Keratinocyte (primary cell): ENCODE measurements at regions not wholly inside any gene's neighbourhood (a gene's known extent, or its start where the extent isn't known, plus 50 kb on each side); places are given as distances from the start of the nearest gene placed in this dataset.

Experiments used
- DNase-seq: peaks from one replicate; pipeline ENCODE4 v3.0.0-alpha.2; 2011; ENCODE audit warnings: low read depth, missing footprints, low spot score
- FAIRE-seq: peaks from 2 replicates; lab custom pipeline; 2011; peaks lifted over from hg19 to GRCh38; lab: Jason Lieb, UNC
- H2AFZ ChIP-seq: 2 replicates; pipeline ENCODE4 v1.6.0; 2012; ENCODE audit warnings: low read length, control low read depth, inconsistent platforms; ENCODE audit not compliant: control insufficient read depth
- H3K27ac ChIP-seq: 2 replicates; pipeline ENCODE4 v1.5.1; 2011; ENCODE audit warnings: low read length; ENCODE audit not compliant: control insufficient read depth, insufficient read depth
- H3K27me3 ChIP-seq: 3 replicates; pipeline ENCODE4 v1.6.0; 2011; ENCODE audit warnings: low read length; ENCODE audit not compliant: control insufficient read depth, insufficient read depth; ENCODE audit errors: extremely low read depth
- H3K36me3 ChIP-seq, 2 experiments: 2 replicates in 1 of 2; 3 replicates in 1 of 2; pipeline ENCODE4 v1.5.1; 2011; ENCODE audit warnings: low read length in 2 of 2, mild to moderate bottlenecking in 1 of 2; ENCODE audit not compliant: control insufficient read depth in 2 of 2, insufficient read depth in 2 of 2; ENCODE audit errors: extremely low read depth in 1 of 2
- H3K4me1 ChIP-seq: 3 replicates; pipeline ENCODE4 v1.5.1; 2011; ENCODE audit warnings: low read length; ENCODE audit not compliant: control insufficient read depth, insufficient read depth; ENCODE audit errors: extremely low read depth
- H3K4me2 ChIP-seq: 3 replicates; pipeline ENCODE4 v1.6.0; 2011; ENCODE audit warnings: low read depth, low read length; ENCODE audit not compliant: control insufficient read depth, insufficient read depth; ENCODE audit errors: extremely low read depth
- H3K4me3 ChIP-seq, 3 experiments: fragments of 200-600 bp in 1 of 3; sonication (generic) in 1 of 3; 2 replicates in 2 of 3; 3 replicates in 1 of 3; pipeline ENCODE4 v1.5.1; 2011 to 2016; ENCODE audit warnings: low read length in 3 of 3, mild to moderate bottlenecking in 3 of 3, control low read depth in 2 of 3, inconsistent platforms in 1 of 3, low read depth in 1 of 3, mixed read lengths in 1 of 3, mixed run types in 1 of 3, moderate library complexity in 1 of 3; ENCODE audit not compliant: control insufficient read depth in 2 of 3, insufficient read depth in 2 of 3; ENCODE audit errors: extremely low read depth in 1 of 3
- H3K79me2 ChIP-seq: 2 replicates; pipeline ENCODE4 v1.6.0; 2012; ENCODE audit warnings: low read length; ENCODE audit not compliant: control insufficient read depth, insufficient read depth
- H3K9ac ChIP-seq: 3 replicates; pipeline ENCODE4 v1.6.0; 2011; ENCODE audit warnings: low read length; ENCODE audit not compliant: control insufficient read depth, insufficient read depth; ENCODE audit errors: extremely low read depth
- H3K9me1 ChIP-seq: 3 replicates; pipeline ENCODE4 v1.6.0; 2011; ENCODE audit warnings: low read length; ENCODE audit not compliant: control insufficient read depth, insufficient read depth; ENCODE audit errors: extremely low read depth
- H3K9me3 ChIP-seq: 2 replicates; pipeline ENCODE4 v1.5.1; 2012; ENCODE audit warnings: low read depth, low read length; ENCODE audit not compliant: control insufficient read depth
- H4K20me1 ChIP-seq: 3 replicates; pipeline ENCODE4 v1.6.0; 2011; ENCODE audit warnings: low read length; ENCODE audit not compliant: control insufficient read depth, insufficient read depth; ENCODE audit errors: extremely low read depth
- EZH2 ChIP-seq: IDR thresholded peaks from one replicate; pipeline ENCODE4 v1.6.1; 2012; ENCODE audit warnings: inconsistent platforms, mild to moderate bottlenecking, low read length, moderate library complexity
- dilution Hi-C: fragments of 300-500 bp; cut with MboI; formaldehyde crosslinking; loops from one replicate; pipeline ENCODE4 v1.7.0; 2020; ENCODE audit warnings: low sequenced_read_pairs; ENCODE audit not compliant: extremely low pct_ligation_motif_present
- TF ChIP-seq, protein P1 (sequence below), 3 experiments: IDR thresholded peaks in 1 of 3; conservative IDR thresholded peaks in 1 of 3; optimal IDR thresholded peaks in 1 of 3; 2 replicates in 2 of 3; 3 replicates in 1 of 3; pipeline versions ENCODE3 to v1.5.1; 2011; ENCODE audit warnings: low read length in 3 of 3, mild to moderate bottlenecking in 3 of 3, moderate library complexity in 2 of 3, control low read depth in 1 of 3, inconsistent platforms in 1 of 3; ENCODE audit not compliant: insufficient read depth in 2 of 3; ENCODE audit errors: extremely low read depth in 1 of 3

DNA sequence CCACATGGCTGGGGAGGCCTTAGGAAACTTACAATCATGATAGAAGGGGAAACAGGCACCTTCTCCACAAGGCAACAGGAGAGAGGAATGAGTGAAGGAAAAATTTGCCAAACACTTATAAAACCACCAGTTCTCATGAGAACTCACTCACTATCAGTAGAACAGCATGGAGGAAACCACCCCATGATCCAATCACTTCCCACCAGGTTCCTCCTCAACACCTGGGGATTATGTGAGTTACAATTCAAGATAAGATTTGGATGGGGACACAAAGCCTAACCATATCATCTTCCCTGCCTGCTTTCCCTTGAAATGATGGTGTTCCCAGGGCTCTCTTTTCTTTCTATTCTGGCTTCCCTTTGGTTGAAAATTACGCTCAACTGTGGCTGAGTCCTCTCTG, 262.7 kb upstream of the HABP2 start:
- H3K9me1 ChIP-seq: no peaks in the 10 kb centered on the region
- no peak for FAIRE-seq
- H3K4me3 ChIP-seq: no peak overlapping the region
- dilution Hi-C loops: no loop called here
- H3K27ac ChIP-seq: no peak overlapping the region
- DNase-seq: no peak
- H3K4me1 ChIP-seq: no peaks in the 10 kb centered on the region
- no peaks in the 10 kb centered on the region for H3K9me3 ChIP-seq
- no peaks in the 10 kb centered on the region for H3K36me3 ChIP-seq
- TF ChIP-seq, protein P1, sequence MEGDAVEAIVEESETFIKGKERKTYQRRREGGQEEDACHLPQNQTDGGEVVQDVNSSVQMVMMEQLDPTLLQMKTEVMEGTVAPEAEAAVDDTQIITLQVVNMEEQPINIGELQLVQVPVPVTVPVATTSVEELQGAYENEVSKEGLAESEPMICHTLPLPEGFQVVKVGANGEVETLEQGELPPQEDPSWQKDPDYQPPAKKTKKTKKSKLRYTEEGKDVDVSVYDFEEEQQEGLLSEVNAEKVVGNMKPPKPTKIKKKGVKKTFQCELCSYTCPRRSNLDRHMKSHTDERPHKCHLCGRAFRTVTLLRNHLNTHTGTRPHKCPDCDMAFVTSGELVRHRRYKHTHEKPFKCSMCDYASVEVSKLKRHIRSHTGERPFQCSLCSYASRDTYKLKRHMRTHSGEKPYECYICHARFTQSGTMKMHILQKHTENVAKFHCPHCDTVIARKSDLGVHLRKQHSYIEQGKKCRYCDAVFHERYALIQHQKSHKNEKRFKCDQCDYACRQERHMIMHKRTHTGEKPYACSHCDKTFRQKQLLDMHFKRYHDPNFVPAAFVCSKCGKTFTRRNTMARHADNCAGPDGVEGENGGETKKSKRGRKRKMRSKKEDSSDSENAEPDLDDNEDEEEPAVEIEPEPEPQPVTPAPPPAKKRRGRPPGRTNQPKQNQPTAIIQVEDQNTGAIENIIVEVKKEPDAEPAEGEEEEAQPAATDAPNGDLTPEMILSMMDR (optimal IDR thresholded peaks at IDR 0.05 in 1 of 3, IDR thresholded peaks at IDR 0.05 in 1 of 3, conservative IDR thresholded peaks at IDR 0.05 in 1 of 3; ENCODE audit: extremely low read depth in 1 of 3, insufficient read depth in 2 of 3, low read length in 3 of 3): no peak
- TF ChIP-seq EZH2: no peak
- no peak overlapping the region for H3K4me2 ChIP-seq
- H3K27me3 ChIP-seq: no peaks in the 10 kb centered on the region
- no peak overlapping the region for H2AFZ ChIP-seq
- H3K79me2 ChIP-seq: no peaks in the 10 kb centered on the region
- H3K9ac ChIP-seq: no peak overlapping the region
- no peaks in the 10 kb centered on the region for H4K20me1 ChIP-seq

DNA sequence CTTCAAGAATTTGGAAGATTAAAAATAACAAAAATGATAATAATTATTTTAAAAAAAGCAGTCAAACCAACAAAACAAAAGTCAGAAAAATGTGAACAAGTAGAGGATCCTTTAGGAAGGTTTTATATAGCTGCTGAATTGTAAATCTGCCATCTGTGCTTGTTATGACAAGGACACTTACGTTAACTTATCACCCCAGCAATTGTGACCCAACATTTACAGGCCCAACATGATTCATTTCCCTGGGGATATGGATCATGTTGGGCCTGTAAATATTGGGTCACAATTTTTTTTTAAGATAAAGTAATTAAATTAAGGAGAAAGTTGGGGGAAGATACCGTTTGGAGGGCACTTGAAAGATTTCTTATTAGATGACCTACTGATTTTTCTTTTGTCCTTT, 261.4 kb upstream of the HABP2 start:
- no peaks in the 10 kb centered on the region for H3K27me3 ChIP-seq
- H3K9ac ChIP-seq: no peak overlapping the region
- no peak overlapping the region for H3K4me2 ChIP-seq
- no peak overlapping the region for H2AFZ ChIP-seq
- no peak for FAIRE-seq
- H3K36me3 ChIP-seq: no peaks in the 10 kb centered on the region
- no peak overlapping the region for H3K27ac ChIP-seq
- H3K4me1 ChIP-seq: no peaks in the 10 kb centered on the region
- H3K9me3 ChIP-seq: no peaks in the 10 kb centered on the region
- no peaks in the 10 kb centered on the region for H4K20me1 ChIP-seq
- no peak for DNase-seq
- no peak for TF ChIP-seq EZH2
- TF ChIP-seq, protein P1 (optimal IDR thresholded peaks at IDR 0.05 in 1 of 3, IDR thresholded peaks at IDR 0.05 in 1 of 3, conservative IDR thresholded peaks at IDR 0.05 in 1 of 3; ENCODE audit: extremely low read depth in 1 of 3, insufficient read depth in 2 of 3, low read length in 3 of 3): no peak
- dilution Hi-C loops: no loop called here
- no peaks in the 10 kb centered on the region for H3K9me1 ChIP-seq
- H3K4me3 ChIP-seq: no peak overlapping the region
- H3K79me2 ChIP-seq: no peaks in the 10 kb centered on the region
